Left colon (tissue), 2 donors: ENCODE measurements at regions not wholly inside any gene's neighbourhood (a gene's known extent, or its start where the extent isn't known, plus 50 kb on each side); places are given as distances from the start of the nearest gene placed in this dataset.
"Not testable (repeated sequence)": the region's sequence is repeated elsewhere in the genome, so short reads cannot be mapped to it uniquely, and the experiment has no call there.

Experiments
- ATAC-seq: fragments of 200-7000 bp; cut with Tn5 transposase; one replicate; pipeline ENCODE4 v1.9.1; 2020; ENCODE audit warnings: mild to moderate bottlenecking, moderate library complexity
- DNase-seq, 2 donors: peaks; one replicate each; pipeline ENCODE4 v3.0.0-alpha.2; 2020
- intact Hi-C, 2 donors: fragments of 100-400 bp; cut with DNase I in 1 of 2; cut with micrococcal nuclease in 1 of 2; formaldehyde crosslinking; loops; one replicate each; pipeline versions ENCODE4 v1.11.2 to v1.14.0; 2022; cut with DNase I, micrococcal nuclease
- donor health status: DM: no; HTN: no; CAD: no.
- donor health status: DM: yes; HTN: yes; CAD: no.

GRCh38 chr16:65728167-65728566 is 606.3 kb upstream of the CDH11 start:
- DNase-seq: no peak
- ATAC-seq: no peak
- intact Hi-C loops: no loop called here

- intact Hi-C loops: no loop called here
- ATAC-seq (no peak), DNase-seq (no peak)
Observed at GRCh38 chr16:65727534-65728137, 605.8 kb upstream of the CDH11 start.

- intact Hi-C loops: no loop called here
- DNase-seq: no peak
- no peak for ATAC-seq
Observed at GRCh38 chr16:65725156-65725845, 603.4 kb upstream of the CDH11 start.

GRCh38 chr16:65722429-65722828 is 600.6 kb upstream of the CDH11 start:
- DNase-seq (no peak), ATAC-seq (no peak)
- intact Hi-C loops: no loop called here

GRCh38 chr16:65717846-65718245 is 596.0 kb upstream of the CDH11 start:
- DNase-seq (no peak), ATAC-seq (no peak)
- intact Hi-C loops: no loop called here

GRCh38 chr16:65716737-65717700 is 595.2 kb upstream of the CDH11 start:
- DNase-seq (no peak), ATAC-seq (no peak)
- intact Hi-C loops: no loop called here

- ATAC-seq (no peak), DNase-seq (no peak)
- intact Hi-C loops: no loop called here
Observed at GRCh38 chr16:65713181-65713808, 591.4 kb upstream of the CDH11 start.

- ATAC-seq: no peak
- intact Hi-C loops: no loop called here
- DNase-seq: no peak
Observed at GRCh38 chr16:65710107-65710506, 588.2 kb upstream of the CDH11 start.

GRCh38 chr16:65704866-65705265 is 583.0 kb upstream of the CDH11 start:
- intact Hi-C loops: no loop called here

GRCh38 chr16:65702707-65703402 is 581.0 kb upstream of the CDH11 start:
- DNase-seq: no peak
- intact Hi-C loops: no loop called here
- no peak for ATAC-seq

More at GRCh38 chr16:65704866-65705265, 583.0 kb upstream of the CDH11 start:
- DNase-seq: no peak
- no peak for ATAC-seq

GRCh38 chr16:65700596-65700995 is 578.7 kb upstream of the CDH11 start:
- DNase-seq (no peak), ATAC-seq (no peak)
- intact Hi-C loops: no loop called here

GRCh38 chr16:65698791-65699321 is 577.0 kb upstream of the CDH11 start:
- intact Hi-C loops: no loop called here
- ATAC-seq (no peak), DNase-seq (no peak)

GRCh38 chr16:65697521-65697920 is 575.7 kb upstream of the CDH11 start:
- no peak for ATAC-seq
- DNase-seq: no peak
- intact Hi-C loops: no loop called here

GRCh38 chr16:65697065-65697464 is 575.2 kb upstream of the CDH11 start:
- intact Hi-C loops: no loop called here
- DNase-seq: no peak

GRCh38 chr16:65691846-65692245 is 570.0 kb upstream of the CDH11 start:
- DNase-seq, intact Hi-C loops, ATAC-seq: not testable (repeated sequence)

More at GRCh38 chr16:65697065-65697464, 575.2 kb upstream of the CDH11 start:
- ATAC-seq: no peak

GRCh38 chr16:65689726-65690125 is 567.9 kb upstream of the CDH11 start:
- ATAC-seq: no peak
- intact Hi-C loops: no loop called here
- no peak for DNase-seq

GRCh38 chr16:65688301-65688700 is 566.4 kb upstream of the CDH11 start:
- DNase-seq: no peak
- intact Hi-C loops: no loop called here
- no peak for ATAC-seq

GRCh38 chr16:65684230-65684629 is 562.4 kb upstream of the CDH11 start:
- ATAC-seq (no peak), DNase-seq (no peak)
- intact Hi-C loops: no loop called here
